ENCODE measurements at regions not wholly inside any gene's neighbourhood (a gene's known extent, or its start where the extent isn't known, plus 50 kb on each side); places are given as distances from the start of the nearest gene placed in this dataset.

GRCh38 chr7:115701141-115701540 is 329.4 kb downstream of the TFEC start:
- TF ChIP-seq ZNF830 (tag by site-specific recombination; IDR thresholded peaks at IDR 0.05; ENCODE audit: low read depth) (no peak), ZFP37 (tag by site-specific recombination; IDR thresholded peaks at IDR 0.05) (no peak), ZNF2 (tag by site-specific recombination; IDR thresholded peaks at IDR 0.05) (no peak), ZNF785 (tag by site-specific recombination; IDR thresholded peaks at IDR 0.05) (no peak), OSR2 (tag by site-specific recombination; IDR thresholded peaks at IDR 0.05) (no peak), ZNF768 (tag by site-specific recombination; IDR thresholded peaks at IDR 0.05) (no peak), ZBTB20 (tag by site-specific recombination; IDR thresholded peaks at IDR 0.05) (no peak), ZNF24 (tag by site-specific recombination; IDR thresholded peaks at IDR 0.05) (no peak)
- TF ChIP-seq, protein P1, sequence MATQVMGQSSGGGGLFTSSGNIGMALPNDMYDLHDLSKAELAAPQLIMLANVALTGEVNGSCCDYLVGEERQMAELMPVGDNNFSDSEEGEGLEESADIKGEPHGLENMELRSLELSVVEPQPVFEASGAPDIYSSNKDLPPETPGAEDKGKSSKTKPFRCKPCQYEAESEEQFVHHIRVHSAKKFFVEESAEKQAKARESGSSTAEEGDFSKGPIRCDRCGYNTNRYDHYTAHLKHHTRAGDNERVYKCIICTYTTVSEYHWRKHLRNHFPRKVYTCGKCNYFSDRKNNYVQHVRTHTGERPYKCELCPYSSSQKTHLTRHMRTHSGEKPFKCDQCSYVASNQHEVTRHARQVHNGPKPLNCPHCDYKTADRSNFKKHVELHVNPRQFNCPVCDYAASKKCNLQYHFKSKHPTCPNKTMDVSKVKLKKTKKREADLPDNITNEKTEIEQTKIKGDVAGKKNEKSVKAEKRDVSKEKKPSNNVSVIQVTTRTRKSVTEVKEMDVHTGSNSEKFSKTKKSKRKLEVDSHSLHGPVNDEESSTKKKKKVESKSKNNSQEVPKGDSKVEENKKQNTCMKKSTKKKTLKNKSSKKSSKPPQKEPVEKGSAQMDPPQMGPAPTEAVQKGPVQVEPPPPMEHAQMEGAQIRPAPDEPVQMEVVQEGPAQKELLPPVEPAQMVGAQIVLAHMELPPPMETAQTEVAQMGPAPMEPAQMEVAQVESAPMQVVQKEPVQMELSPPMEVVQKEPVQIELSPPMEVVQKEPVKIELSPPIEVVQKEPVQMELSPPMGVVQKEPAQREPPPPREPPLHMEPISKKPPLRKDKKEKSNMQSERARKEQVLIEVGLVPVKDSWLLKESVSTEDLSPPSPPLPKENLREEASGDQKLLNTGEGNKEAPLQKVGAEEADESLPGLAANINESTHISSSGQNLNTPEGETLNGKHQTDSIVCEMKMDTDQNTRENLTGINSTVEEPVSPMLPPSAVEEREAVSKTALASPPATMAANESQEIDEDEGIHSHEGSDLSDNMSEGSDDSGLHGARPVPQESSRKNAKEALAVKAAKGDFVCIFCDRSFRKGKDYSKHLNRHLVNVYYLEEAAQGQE (tag by site-specific recombination; IDR thresholded peaks at IDR 0.05): no peak
- TF ChIP-seq, protein P2, sequence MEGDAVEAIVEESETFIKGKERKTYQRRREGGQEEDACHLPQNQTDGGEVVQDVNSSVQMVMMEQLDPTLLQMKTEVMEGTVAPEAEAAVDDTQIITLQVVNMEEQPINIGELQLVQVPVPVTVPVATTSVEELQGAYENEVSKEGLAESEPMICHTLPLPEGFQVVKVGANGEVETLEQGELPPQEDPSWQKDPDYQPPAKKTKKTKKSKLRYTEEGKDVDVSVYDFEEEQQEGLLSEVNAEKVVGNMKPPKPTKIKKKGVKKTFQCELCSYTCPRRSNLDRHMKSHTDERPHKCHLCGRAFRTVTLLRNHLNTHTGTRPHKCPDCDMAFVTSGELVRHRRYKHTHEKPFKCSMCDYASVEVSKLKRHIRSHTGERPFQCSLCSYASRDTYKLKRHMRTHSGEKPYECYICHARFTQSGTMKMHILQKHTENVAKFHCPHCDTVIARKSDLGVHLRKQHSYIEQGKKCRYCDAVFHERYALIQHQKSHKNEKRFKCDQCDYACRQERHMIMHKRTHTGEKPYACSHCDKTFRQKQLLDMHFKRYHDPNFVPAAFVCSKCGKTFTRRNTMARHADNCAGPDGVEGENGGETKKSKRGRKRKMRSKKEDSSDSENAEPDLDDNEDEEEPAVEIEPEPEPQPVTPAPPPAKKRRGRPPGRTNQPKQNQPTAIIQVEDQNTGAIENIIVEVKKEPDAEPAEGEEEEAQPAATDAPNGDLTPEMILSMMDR (tag by site-specific recombination; IDR thresholded peaks at IDR 0.05): no peak
- TF ChIP-seq, protein P3, sequence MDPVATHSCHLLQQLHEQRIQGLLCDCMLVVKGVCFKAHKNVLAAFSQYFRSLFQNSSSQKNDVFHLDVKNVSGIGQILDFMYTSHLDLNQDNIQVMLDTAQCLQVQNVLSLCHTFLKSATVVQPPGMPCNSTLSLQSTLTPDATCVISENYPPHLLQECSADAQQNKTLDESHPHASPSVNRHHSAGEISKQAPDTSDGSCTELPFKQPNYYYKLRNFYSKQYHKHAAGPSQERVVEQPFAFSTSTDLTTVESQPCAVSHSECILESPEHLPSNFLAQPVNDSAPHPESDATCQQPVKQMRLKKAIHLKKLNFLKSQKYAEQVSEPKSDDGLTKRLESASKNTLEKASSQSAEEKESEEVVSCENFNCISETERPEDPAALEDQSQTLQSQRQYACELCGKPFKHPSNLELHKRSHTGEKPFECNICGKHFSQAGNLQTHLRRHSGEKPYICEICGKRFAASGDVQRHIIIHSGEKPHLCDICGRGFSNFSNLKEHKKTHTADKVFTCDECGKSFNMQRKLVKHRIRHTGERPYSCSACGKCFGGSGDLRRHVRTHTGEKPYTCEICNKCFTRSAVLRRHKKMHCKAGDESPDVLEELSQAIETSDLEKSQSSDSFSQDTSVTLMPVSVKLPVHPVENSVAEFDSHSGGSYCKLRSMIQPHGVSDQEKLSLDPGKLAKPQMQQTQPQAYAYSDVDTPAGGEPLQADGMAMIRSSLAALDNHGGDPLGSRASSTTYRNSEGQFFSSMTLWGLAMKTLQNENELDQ (tag by site-specific recombination; IDR thresholded peaks at IDR 0.05; ENCODE audit: low read depth): no peak
